Colonic mucosa (tissue), 4 donors: ENCODE measurements at regions not wholly inside any gene's neighbourhood (a gene's known extent, or its start where the extent isn't known, plus 50 kb on each side); places are given as distances from the start of the nearest gene placed in this dataset.

ENCODE experiments used
- DNase-seq: peaks from one replicate; pipeline ENCODE4 v3.0.0-alpha.2; 2020
- H3K27ac ChIP-seq: fragments of 200-600 bp; one replicate; pipeline ENCODE4 v1.8.0; 2021
- H3K27me3 ChIP-seq: fragments of 200-600 bp; one replicate; pipeline ENCODE4 v1.8.0; 2021
- H3K36me3 ChIP-seq: fragments of 200-600 bp; one replicate; pipeline ENCODE4 v1.8.0; 2021
- H3K4me1 ChIP-seq: fragments of 200-600 bp; one replicate; pipeline ENCODE4 v1.8.0; 2021; ENCODE audit warnings: mild to moderate bottlenecking
- H3K4me3 ChIP-seq: fragments of 200-600 bp; one replicate; pipeline ENCODE4 v1.8.0; 2021
- H3K9ac ChIP-seq, 2 donors: one replicate each; pipeline ENCODE4 v1.7.0; 2013; ENCODE audit warnings: control low read depth in 2 of 2, low read depth in 2 of 2, low read length in 2 of 2
- H3K9me3 ChIP-seq: fragments of 200-600 bp; one replicate; pipeline ENCODE4 v1.8.0; 2021
- intact Hi-C: fragments of 100-400 bp; cut with DNase I; formaldehyde crosslinking; loops from one replicate; pipeline ENCODE4 v1.14.1; 2022
- TF ChIP-seq, protein P1 (sequence below): fragments of 200-600 bp; IDR thresholded peaks from one replicate; pipeline ENCODE4 v1.8.0; 2022; ENCODE audit warnings: antibody characterized with exemption, mild to moderate bottlenecking
- donor health status: healthy.
- donor health status: DM: no; HTN: no; CAD: no.
- donor health status: DM: no; HTN: no; CAD: no.

DNA sequence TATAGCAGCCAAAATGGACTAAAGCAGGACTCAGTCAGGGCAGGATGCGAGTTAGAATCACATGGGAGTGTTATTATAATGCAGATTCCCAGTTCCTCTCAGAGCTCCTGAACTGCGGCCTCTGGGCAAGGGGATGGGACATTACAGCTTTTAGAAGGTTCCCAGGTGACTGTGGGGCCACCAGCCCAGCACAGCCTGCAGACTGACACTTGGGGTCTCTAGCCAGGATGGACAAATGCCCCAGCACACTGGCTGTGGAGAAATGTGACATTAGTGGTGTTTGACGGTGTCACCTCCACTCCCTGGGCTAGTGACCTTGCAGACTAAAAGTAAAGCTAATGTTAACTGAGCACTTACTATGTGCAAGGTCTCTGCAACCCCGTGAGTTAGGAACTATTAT is 238.0 kb upstream of the HS6ST1 start:
- H3K36me3 ChIP-seq: no peaks in the 10 kb centered on the region
- H3K4me3 ChIP-seq: no peak overlapping the region
- no peaks in the 10 kb centered on the region for H3K9me3 ChIP-seq
- no peak for DNase-seq
- no peaks in the 10 kb centered on the region for H3K27me3 ChIP-seq
- TF ChIP-seq, protein P1, sequence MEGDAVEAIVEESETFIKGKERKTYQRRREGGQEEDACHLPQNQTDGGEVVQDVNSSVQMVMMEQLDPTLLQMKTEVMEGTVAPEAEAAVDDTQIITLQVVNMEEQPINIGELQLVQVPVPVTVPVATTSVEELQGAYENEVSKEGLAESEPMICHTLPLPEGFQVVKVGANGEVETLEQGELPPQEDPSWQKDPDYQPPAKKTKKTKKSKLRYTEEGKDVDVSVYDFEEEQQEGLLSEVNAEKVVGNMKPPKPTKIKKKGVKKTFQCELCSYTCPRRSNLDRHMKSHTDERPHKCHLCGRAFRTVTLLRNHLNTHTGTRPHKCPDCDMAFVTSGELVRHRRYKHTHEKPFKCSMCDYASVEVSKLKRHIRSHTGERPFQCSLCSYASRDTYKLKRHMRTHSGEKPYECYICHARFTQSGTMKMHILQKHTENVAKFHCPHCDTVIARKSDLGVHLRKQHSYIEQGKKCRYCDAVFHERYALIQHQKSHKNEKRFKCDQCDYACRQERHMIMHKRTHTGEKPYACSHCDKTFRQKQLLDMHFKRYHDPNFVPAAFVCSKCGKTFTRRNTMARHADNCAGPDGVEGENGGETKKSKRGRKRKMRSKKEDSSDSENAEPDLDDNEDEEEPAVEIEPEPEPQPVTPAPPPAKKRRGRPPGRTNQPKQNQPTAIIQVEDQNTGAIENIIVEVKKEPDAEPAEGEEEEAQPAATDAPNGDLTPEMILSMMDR: no peak
- H3K4me1 ChIP-seq: no peaks in the 10 kb centered on the region
- intact Hi-C loops: no loop called here
- H3K9ac ChIP-seq: no peak overlapping the region
- no peak overlapping the region for H3K27ac ChIP-seq

DNA sequence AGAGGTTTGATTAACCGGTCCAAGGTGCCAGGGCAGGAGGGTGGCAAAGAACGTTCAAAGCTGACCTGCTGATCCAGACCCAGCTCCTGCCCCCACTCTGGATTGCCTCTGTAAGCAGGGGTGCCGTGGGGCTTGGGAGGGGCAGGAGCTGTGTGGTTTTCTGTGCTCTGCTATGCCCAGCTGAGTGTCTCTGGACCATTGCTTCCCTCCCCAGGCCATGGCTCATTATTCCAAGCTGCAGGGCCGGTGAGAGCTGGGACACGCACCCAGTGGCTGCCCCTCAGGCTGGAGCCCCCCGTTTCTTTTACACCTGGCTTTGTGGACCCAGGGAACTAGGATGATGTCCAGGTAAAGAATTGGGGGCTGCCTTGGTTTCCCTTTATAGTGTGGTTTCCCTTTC is 238.4 kb upstream of the HS6ST1 start:
- Histone ChIP-seq H3K4me1 (no peaks in the 10 kb centered on the region), H3K4me3 (no peak overlapping the region), H3K36me3 (no peaks in the 10 kb centered on the region), H3K9ac (no peak overlapping the region), H3K9me3 (no peaks in the 10 kb centered on the region), H3K27ac (no peak overlapping the region), H3K27me3 (no peaks in the 10 kb centered on the region)
- TF ChIP-seq, protein P1: no peak
- intact Hi-C loops: no loop called here
- no peak for DNase-seq

DNA sequence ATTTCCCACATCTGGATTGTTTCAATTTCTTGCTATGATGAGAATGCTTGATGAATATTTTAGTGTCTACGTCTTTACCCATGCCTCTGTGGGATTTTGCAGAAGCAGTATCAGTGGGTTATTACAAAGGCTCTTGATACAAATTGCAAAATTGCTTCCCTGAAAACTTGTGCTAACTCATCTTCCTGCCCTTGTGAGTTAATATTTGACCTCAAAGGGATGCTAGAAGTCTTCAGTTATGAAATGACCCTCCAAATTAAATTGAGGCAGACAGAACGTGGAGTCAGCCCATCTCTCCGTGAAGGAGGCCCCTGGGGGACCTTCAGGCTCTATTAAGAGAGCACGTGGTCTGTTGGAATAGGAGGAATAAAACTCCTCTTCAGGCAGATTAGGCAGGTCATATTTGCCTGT is 239.2 kb upstream of the HS6ST1 start:
- no peaks in the 10 kb centered on the region for H3K9me3 ChIP-seq
- no peak overlapping the region for H3K27ac ChIP-seq
- no peak for DNase-seq
- no peak overlapping the region for H3K4me3 ChIP-seq
- intact Hi-C loops: no loop called here
- no peaks in the 10 kb centered on the region for H3K36me3 ChIP-seq
- H3K4me1 ChIP-seq: no peaks in the 10 kb centered on the region
- TF ChIP-seq, protein P1: no peak
- H3K27me3 ChIP-seq: no peaks in the 10 kb centered on the region
- H3K9ac ChIP-seq: no peak overlapping the region

DNA sequence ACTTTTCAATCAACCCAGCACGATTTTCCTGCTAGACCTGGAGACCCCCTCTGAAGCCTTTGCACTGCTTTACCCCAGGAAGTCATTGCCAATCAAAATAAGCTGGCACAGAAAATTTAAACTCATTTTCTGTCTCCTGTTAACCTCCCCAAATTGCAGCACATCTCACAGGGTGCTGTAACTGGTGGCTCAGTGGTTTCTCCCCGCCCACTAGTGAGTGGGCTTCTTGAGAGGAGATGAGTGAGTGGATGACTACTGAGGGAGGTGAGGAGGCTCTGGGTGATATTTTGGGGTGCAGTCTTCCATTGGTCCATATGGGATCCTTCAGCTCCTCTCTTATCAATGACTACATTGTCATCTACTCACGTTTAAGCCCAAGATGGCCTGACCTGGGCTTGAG is 239.8 kb upstream of the HS6ST1 start:
- no peaks in the 10 kb centered on the region for H3K9me3 ChIP-seq
- TF ChIP-seq, protein P1: no peak
- H3K4me1 ChIP-seq: no peaks in the 10 kb centered on the region
- no peaks in the 10 kb centered on the region for H3K27me3 ChIP-seq
- intact Hi-C loops: no loop called here
- H3K4me3 ChIP-seq: no peak overlapping the region
- no peak overlapping the region for H3K27ac ChIP-seq
- no peak for DNase-seq
- H3K9ac ChIP-seq: no peak overlapping the region
- H3K36me3 ChIP-seq: no peaks in the 10 kb centered on the region

DNA sequence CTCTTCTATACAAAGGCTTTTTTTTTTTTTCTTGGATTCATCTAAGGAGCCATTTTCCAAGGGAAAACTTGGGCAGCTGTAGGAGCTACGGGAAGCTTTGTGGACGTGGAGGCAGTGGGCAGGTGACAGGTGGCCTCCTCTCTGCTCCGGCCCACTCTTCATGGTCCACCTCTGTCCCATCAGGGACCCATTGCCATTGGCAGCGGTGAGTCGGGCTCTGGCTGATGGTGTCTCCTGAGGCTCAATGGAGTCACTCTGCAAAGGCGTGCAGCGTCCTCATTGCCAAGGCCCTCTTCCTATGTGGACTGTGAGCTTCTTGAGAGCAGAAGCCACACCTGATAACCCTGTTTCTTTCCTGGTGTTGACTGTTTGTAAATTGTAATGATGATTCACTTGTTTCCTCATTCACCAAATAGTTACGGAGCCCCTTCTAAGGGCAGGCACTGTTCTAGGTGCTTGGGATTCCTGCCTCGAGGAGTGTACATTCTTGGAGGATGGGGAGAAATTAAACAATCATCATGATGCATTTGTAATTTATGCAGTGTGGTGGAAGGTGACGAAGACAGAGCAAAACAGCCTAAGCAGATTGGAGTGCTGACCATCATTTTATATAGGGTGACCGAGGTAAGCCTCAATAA is 240.3 kb upstream of the HS6ST1 start:
- DNase-seq: no peak
- Histone ChIP-seq H3K4me1 (no peaks in the 10 kb centered on the region), H3K27me3 (no peaks in the 10 kb centered on the region), H3K36me3 (no peaks in the 10 kb centered on the region), H3K4me3 (no peak overlapping the region), H3K27ac (no peak overlapping the region), H3K9me3 (no peaks in the 10 kb centered on the region), H3K9ac (no peak overlapping the region)
- intact Hi-C loops: no loop called here
- TF ChIP-seq, protein P1: no peak
